Frontal cortex (tissue), 3 donors: ENCODE measurements at regions not wholly inside any gene's neighbourhood (a gene's known extent, or its start where the extent isn't known, plus 50 kb on each side); places are given as distances from the start of the nearest gene placed in this dataset.
A peak's percentile ranks its signal among the peaks of the same experiment; 100 is the strongest.

Source experiments
- DNase-seq, 2 donors: peaks; one replicate each; pipeline ENCODE4 v3.0.0; 2012; ENCODE audit warnings: low spot score in 2 of 2
- FAIRE-seq: peaks from 2 replicates; lab custom pipeline; 2012; peaks lifted over from hg19 to GRCh38; lab: Jason Lieb, UNC
- donor health status: control.
- donor health status: control.
- donor health status: control.

DNA sequence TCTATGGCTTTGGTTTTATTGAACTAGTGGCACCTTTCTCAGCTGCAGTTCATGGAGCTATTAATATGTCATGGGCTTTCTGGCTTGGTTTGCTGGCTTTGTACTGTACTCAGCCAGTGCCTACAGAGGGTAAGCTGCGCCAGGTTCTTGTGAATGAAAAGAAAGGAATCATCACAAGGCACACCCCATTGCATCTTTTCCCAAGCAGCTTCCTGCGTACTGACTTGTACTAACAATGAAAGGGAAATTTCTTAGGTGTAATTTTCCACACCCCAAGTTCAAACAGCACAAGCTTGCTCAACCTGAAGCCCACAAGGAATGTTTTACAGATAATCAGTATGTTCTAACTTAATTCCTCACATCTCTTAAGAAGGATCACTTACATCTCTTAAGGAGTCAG lies 78.0 kb upstream of the TNFSF18 start:
- DNase-seq (no peak), FAIRE-seq (no peak)

GRCh38 chr1:173127369-173128307 lies 76.9 kb upstream of the TNFSF18 start:
- DNase-seq = no peak
- no peak for FAIRE-seq

DNA sequence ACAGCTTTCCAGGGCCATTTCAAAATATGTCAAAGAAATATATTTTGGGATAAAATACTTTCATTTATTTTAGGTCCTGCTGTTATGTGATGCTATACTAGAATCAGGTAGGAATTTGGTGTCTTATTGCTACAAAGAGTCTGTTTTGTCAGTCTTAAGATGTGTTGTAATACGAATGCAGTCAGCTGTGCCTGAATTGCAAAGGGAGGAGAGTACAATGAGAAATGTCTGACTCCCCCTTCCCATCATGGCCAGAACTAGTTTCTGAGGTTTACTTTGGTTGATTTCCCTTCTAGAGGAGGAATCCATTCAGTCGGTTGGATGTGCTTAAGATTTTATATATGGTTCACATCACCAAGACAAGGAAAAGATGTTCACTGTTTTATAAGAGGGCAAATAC lies 75.7 kb upstream of the TNFSF18 start:
- DNase-seq (no peak), FAIRE-seq (no peak)

GRCh38 chr1:173122958-173123852 lies 72.5 kb upstream of the TNFSF18 start:
- FAIRE-seq = no peak
- DNase-seq = peak in 1 of 2 donors; percentile 22

- DNase-seq = no peak
- no peak for FAIRE-seq
Observed at GRCh38 chr1:173122344-173122935, 71.7 kb upstream of the TNFSF18 start.

GRCh38 chr1:173118404-173118803 lies 67.7 kb upstream of the TNFSF18 start:
- DNase-seq (no peak), FAIRE-seq (no peak)

- DNase-seq = no peak
- no peak for FAIRE-seq
Observed at GRCh38 chr1:173117761-173118160, 67.0 kb upstream of the TNFSF18 start.

DNA sequence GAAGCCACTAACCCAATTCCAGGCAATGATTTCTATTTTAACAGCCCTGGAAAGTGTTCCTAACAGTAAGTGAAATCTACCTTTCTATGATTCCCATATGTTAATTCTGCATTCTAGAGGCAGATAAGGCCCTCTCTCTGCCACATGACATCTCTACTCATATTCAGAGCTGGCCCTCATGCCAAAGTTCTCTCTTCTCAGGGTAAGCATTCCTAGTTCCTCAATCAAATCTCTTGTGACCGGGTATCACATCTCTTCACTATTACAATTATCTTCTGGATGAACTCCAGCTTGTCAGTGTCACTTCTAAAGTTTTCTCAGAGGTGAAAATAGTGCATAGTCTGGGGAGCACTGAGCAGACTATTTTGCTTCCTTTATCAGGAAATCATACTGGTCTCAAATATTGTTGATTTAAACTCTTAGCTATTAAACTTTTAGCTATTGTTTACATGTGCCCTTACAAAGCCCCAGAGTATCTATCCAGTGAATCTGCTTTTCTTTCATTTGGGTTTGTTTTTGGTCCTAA lies 66.4 kb upstream of the TNFSF18 start:
- DNase-seq (no peak), FAIRE-seq (no peak)

DNA sequence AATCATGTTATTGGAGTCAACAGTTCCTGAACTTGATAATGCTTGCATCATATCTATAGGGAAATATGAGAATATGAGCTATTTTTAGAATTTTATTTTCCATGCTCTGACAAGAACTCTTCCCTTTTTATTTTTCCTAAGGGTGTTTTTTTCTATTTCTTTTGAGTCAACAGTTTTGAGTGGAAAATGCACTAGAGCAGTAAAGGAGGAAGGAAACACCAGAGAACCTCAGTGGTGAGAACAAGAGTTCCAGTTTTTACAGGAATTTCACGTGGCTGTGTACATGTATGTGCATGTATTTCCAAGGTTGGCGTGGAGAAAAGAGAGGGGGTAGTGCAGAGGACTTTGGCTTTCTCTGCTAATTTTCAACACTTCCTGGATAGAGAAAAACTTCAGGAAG lies 63.6 kb upstream of the TNFSF18 start:
- FAIRE-seq (no peak), DNase-seq (no peak)

DNA sequence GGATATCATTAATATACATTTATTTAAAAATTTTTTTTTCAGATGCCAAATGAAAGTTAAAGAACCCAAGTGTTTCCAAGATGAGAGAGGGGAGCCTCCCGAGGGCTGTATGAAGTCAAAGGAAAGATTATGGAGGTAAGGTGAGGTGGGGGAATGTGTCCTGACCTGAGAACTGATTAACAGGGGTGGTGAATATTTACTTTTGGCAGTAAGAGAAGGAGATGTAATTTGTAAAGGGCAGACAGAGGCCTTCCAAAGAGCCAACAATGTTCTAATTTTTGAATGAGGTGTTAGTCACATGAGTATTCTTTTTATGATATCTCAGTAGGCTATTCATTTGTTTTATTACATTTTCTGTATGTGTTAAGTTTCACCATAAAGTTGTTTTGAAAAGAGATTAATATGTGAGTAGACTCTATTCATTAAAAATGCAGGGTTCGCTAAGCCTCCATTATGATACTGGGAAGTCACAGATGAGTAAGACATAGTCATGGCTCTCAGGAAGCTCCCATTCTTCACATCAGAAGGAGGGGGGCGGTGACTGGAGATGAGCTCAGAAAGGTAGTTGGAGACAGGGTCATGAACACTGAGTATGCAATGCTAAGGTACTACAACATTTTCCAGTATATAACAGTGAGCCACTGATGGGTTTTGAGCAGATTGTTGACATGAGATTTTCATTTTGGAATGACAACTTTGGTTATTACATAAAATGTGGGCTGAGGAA lies 62.4 kb upstream of the TNFSF18 start:
- no peak for DNase-seq
- FAIRE-seq = no peak

- FAIRE-seq = no peak
- DNase-seq = no peak
Observed at GRCh38 chr1:173112129-173112528, 61.4 kb upstream of the TNFSF18 start.

- FAIRE-seq (no peak), DNase-seq (no peak)
Observed at GRCh38 chr1:173107696-173108095, 57.0 kb upstream of the TNFSF18 start.

- DNase-seq (no peak), FAIRE-seq (no peak)
Observed at GRCh38 chr1:173103006-173103405, 52.3 kb upstream of the TNFSF18 start.

GRCh38 chr1:173101589-173101988 lies 50.8 kb upstream of the TNFSF18 start:
- no peak for FAIRE-seq
- DNase-seq = no peak

- FAIRE-seq (no peak), DNase-seq (no peak)
Observed at GRCh38 chr1:173100476-173101107, 49.9 kb upstream of the TNFSF18 start.
